ENCODE measurements at regions not wholly inside any gene's neighbourhood (a gene's known extent, or its start where the extent isn't known, plus 50 kb on each side); places are given as distances from the start of the nearest gene placed in this dataset.

- Histone ChIP-seq H3K27me3 (no peaks in the 10 kb centered on the region), H3K27ac (no peak overlapping the region), H3K4me1 (no peaks in the 10 kb centered on the region), H3K9me3 (no peaks in the 10 kb centered on the region), H3K36me3 (replicated peaks in 1 of 2; ENCODE audit: insufficient read depth in 1 of 2, low read depth in 2 of 2) (no peaks in the 10 kb centered on the region), H3K4me3 (no peak overlapping the region)
- intact Hi-C loops (cut with DNase I), result loop anchor here (5.0 kb wide), 1 partner anchor 148 kb away; no protein-coding TSS in a partner anchor
- no peak for ATAC-seq
- TF ChIP-seq CTCF (IDR thresholded peaks at IDR 0.05), result no peak
- WGBS, 2 donors, result 55 to 84% methylated on average over 3 to 5 of the region's 5 CpGs
- DNase-seq, result no peak
Measured at GRCh38 chr9:87343816-87344430, 153.7 kb upstream of the DAPK1 start.

- Histone ChIP-seq H3K27me3 (no peaks in the 10 kb centered on the region), H3K27ac (no peak overlapping the region), H3K9me3 (no peaks in the 10 kb centered on the region), H3K4me3 (no peak overlapping the region), H3K4me1 (no peaks in the 10 kb centered on the region), H3K36me3 (replicated peaks in 1 of 2; ENCODE audit: insufficient read depth in 1 of 2, low read depth in 2 of 2) (no peaks in the 10 kb centered on the region)
- TF ChIP-seq POLR2A (IDR thresholded peaks at IDR 0.05), result no peak
- no peak for TF ChIP-seq CTCF (IDR thresholded peaks at IDR 0.05)
- intact Hi-C loops (cut with DNase I), result no loop called here
- ATAC-seq (no peak), DNase-seq (no peak)
- WGBS, 2 donors, result 59 to 79% methylated on average over 5 of the region's 5 CpGs
Measured at GRCh38 chr9:87346061-87346665, 151.5 kb upstream of the DAPK1 start.

- WGBS, 2 donors, result 74 to 87% methylated on average over 2 of the region's 2 CpGs
- ATAC-seq, result no peak
Measured at GRCh38 chr9:87350915-87351314, 146.8 kb upstream of the DAPK1 start.

GRCh38 chr9:87353301-87353700 is 144.4 kb upstream of the DAPK1 start:
- 86 to 91% methylated on average over 3 of the region's 3 CpGs for WGBS, 2 donors
- no peak for ATAC-seq
- no peak overlapping the region for H3K4me3 ChIP-seq
- no peaks in the 10 kb centered on the region for H3K36me3 ChIP-seq (replicated peaks in 1 of 2; ENCODE audit: insufficient read depth in 1 of 2, low read depth in 2 of 2)
- H3K27ac ChIP-seq, result no peak overlapping the region
- no peaks in the 10 kb centered on the region for H3K9me3 ChIP-seq
- intact Hi-C loops (cut with DNase I), result no loop called here
- DNase-seq, result no peak
- TF ChIP-seq POLR2A (IDR thresholded peaks at IDR 0.05) (no peak), CTCF (IDR thresholded peaks at IDR 0.05) (no peak)
- H3K27me3 ChIP-seq, result no peaks in the 10 kb centered on the region
- no peaks in the 10 kb centered on the region for H3K4me1 ChIP-seq

More at GRCh38 chr9:87350915-87351314, 146.8 kb upstream of the DAPK1 start:
- Histone ChIP-seq H3K27ac (no peak overlapping the region), H3K36me3 (replicated peaks in 1 of 2; ENCODE audit: insufficient read depth in 1 of 2, low read depth in 2 of 2) (no peaks in the 10 kb centered on the region), H3K9me3 (no peaks in the 10 kb centered on the region), H3K27me3 (no peaks in the 10 kb centered on the region), H3K4me1 (no peaks in the 10 kb centered on the region), H3K4me3 (no peak overlapping the region)
- TF ChIP-seq POLR2A (IDR thresholded peaks at IDR 0.05) (no peak), CTCF (IDR thresholded peaks at IDR 0.05) (no peak)
- DNase-seq, result no peak
- intact Hi-C loops (cut with DNase I), result no loop called here

- ATAC-seq, result no peak
- intact Hi-C loops (cut with DNase I), result no loop called here
- no peak overlapping the region for H3K4me3 ChIP-seq
- H3K4me1 ChIP-seq, result no peaks in the 10 kb centered on the region
- DNase-seq, result no peak
- no peaks in the 10 kb centered on the region for H3K36me3 ChIP-seq (replicated peaks in 1 of 2; ENCODE audit: insufficient read depth in 1 of 2, low read depth in 2 of 2)
- H3K27ac ChIP-seq, result no peak overlapping the region
- 23 to 61% methylated on average over 1 of the region's 1 CpG for WGBS, 2 donors
- no peaks in the 10 kb centered on the region for H3K9me3 ChIP-seq
- TF ChIP-seq POLR2A (IDR thresholded peaks at IDR 0.05) (no peak), CTCF (IDR thresholded peaks at IDR 0.05) (no peak)
- no peaks in the 10 kb centered on the region for H3K27me3 ChIP-seq
Measured at GRCh38 chr9:87354147-87354546, 143.5 kb upstream of the DAPK1 start.
